Activated naive CD8-positive, alpha-beta T cell treated with anti-CD3 and anti-CD28 coated beads for 36 hours (primary cell): ENCODE measurements at regions not wholly inside any gene's neighbourhood (a gene's known extent, or its start where the extent isn't known, plus 50 kb on each side); places are given as distances from the start of the nearest gene placed in this dataset.
"Not testable (repeated sequence)": the region's sequence is repeated elsewhere in the genome, so short reads cannot be mapped to it uniquely, and the experiment has no call there.

Experiments
- DNase-seq: peaks from one replicate; pipeline ENCODE4 v3.0.0; 2021
- H3K27ac Mint-ChIP-seq: one replicate; pipeline ENCODE4 v1.8.0; 2022; ENCODE audit warnings: mild to moderate bottlenecking, moderate library complexity, mixed read lengths
- H3K27me3 Mint-ChIP-seq: one replicate; pipeline ENCODE4 v1.8.0; 2022; ENCODE audit warnings: mild to moderate bottlenecking, mixed read lengths
- H3K36me3 Mint-ChIP-seq: one replicate; pipeline ENCODE4 v1.8.0; 2021; ENCODE audit warnings: mild to moderate bottlenecking, mixed read lengths
- H3K4me1 Mint-ChIP-seq: one replicate; pipeline ENCODE4 v1.8.0; 2021; ENCODE audit warnings: mixed read lengths
- H3K4me3 Mint-ChIP-seq: one replicate; pipeline ENCODE4 v1.8.0; 2022; ENCODE audit warnings: mild to moderate bottlenecking, moderate library complexity, mixed read lengths
- H3K9me3 Mint-ChIP-seq: one replicate; pipeline ENCODE4 v1.8.0; 2022; ENCODE audit warnings: mixed read lengths

GRCh38 chrX:7988013-7988759 lies 61.0 kb upstream of the PNPLA4 start:
- H3K4me1 Mint-ChIP-seq, DNase-seq, H3K4me3 Mint-ChIP-seq, H3K27me3 Mint-ChIP-seq, H3K27ac Mint-ChIP-seq, H3K9me3 Mint-ChIP-seq, H3K36me3 Mint-ChIP-seq: not testable (repeated sequence)

- no peaks in the 10 kb centered on the region for H3K27me3 Mint-ChIP-seq
- H3K36me3 Mint-ChIP-seq = no peaks in the 10 kb centered on the region
- no peaks in the 10 kb centered on the region for H3K9me3 Mint-ChIP-seq
- H3K4me3 Mint-ChIP-seq = no peak overlapping the region
- H3K27ac Mint-ChIP-seq = no peak overlapping the region
- DNase-seq = no peak
- no peaks in the 10 kb centered on the region for H3K4me1 Mint-ChIP-seq
Observed at GRCh38 chrX:7987160-7988012, 60.2 kb upstream of the PNPLA4 start.

GRCh38 chrX:7986738-7987137 lies 59.5 kb upstream of the PNPLA4 start:
- H3K9me3 Mint-ChIP-seq, H3K27ac Mint-ChIP-seq, H3K36me3 Mint-ChIP-seq, H3K4me1 Mint-ChIP-seq, H3K27me3 Mint-ChIP-seq, H3K4me3 Mint-ChIP-seq, DNase-seq: not testable (repeated sequence)

GRCh38 chrX:7985568-7985967 lies 58.4 kb upstream of the PNPLA4 start:
- no peak overlapping the region for H3K4me3 Mint-ChIP-seq
- no peaks in the 10 kb centered on the region for H3K36me3 Mint-ChIP-seq
- no peaks in the 10 kb centered on the region for H3K4me1 Mint-ChIP-seq
- no peak for DNase-seq
- H3K27ac Mint-ChIP-seq = no peak overlapping the region
- H3K27me3 Mint-ChIP-seq = no peaks in the 10 kb centered on the region
- no peaks in the 10 kb centered on the region for H3K9me3 Mint-ChIP-seq

- no peak overlapping the region for H3K27ac Mint-ChIP-seq
- H3K4me1 Mint-ChIP-seq = no peaks in the 10 kb centered on the region
- no peaks in the 10 kb centered on the region for H3K27me3 Mint-ChIP-seq
- H3K9me3 Mint-ChIP-seq = no peaks in the 10 kb centered on the region
- H3K36me3 Mint-ChIP-seq = no peaks in the 10 kb centered on the region
- no peak overlapping the region for H3K4me3 Mint-ChIP-seq
- no peak for DNase-seq
Observed at GRCh38 chrX:7983581-7983980, 56.4 kb upstream of the PNPLA4 start.
